A549 (cell line): ENCODE measurements at regions not wholly inside any gene's neighbourhood (a gene's known extent, or its start where the extent isn't known, plus 50 kb on each side); places are given as distances from the start of the nearest gene placed in this dataset.

ENCODE experiments used
- ESRRA ChIP-seq: fragments of 150-350 bp; IDR thresholded peaks from 2 replicates; pipeline ENCODE4 v1.6.1; 2014; ENCODE audit warnings: mild to moderate bottlenecking, low read length, borderline replicate concordance
- GATA3 ChIP-seq: IDR thresholded peaks from 2 replicates; pipeline ENCODE4 v1.6.1; 2012; ENCODE audit warnings: borderline replicate concordance
- POLR2A ChIP-seq: IDR thresholded peaks from 2 replicates; pipeline ENCODE4 v1.6.1; 2012; ENCODE audit warnings: mild to moderate bottlenecking, low read length
- RCOR1 ChIP-seq: fragments of 150-350 bp; IDR thresholded peaks from 2 replicates; pipeline ENCODE4 v1.6.1; 2014; ENCODE audit warnings: antibody characterized with exemption, low read length, low read depth
- TF ChIP-seq, protein P1 (sequence below): fragments of >200 bp; sonication (Bioruptor Twin); formaldehyde crosslinking; IDR thresholded peaks from 3 replicates; pipeline ENCODE4 v1.5.1; 2016

DNA sequence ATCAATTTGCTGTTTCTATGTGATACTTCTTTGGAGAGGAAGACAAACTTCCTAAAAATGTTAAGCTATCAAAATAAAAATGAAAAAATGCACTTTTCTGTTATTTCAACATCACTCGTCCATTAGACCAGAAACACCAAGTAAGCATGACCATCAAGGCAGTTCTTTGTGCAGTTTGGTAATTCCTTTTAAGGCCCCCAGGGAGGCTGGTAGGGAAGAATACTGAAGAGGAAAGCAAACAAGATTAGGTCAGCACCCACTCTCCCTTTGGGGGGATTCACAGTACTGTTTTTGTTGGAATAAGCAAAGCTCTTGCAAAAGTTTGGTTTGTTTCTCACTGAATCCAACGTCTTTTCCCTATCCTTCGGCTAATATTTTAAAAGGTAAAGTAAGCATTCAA lies 206.8 kb upstream of the SLC35B3 start:
- TF ChIP-seq POLR2A (no peak), ESRRA (no peak), RCOR1 (no peak), GATA3 (no peak)
- TF ChIP-seq, protein P1, sequence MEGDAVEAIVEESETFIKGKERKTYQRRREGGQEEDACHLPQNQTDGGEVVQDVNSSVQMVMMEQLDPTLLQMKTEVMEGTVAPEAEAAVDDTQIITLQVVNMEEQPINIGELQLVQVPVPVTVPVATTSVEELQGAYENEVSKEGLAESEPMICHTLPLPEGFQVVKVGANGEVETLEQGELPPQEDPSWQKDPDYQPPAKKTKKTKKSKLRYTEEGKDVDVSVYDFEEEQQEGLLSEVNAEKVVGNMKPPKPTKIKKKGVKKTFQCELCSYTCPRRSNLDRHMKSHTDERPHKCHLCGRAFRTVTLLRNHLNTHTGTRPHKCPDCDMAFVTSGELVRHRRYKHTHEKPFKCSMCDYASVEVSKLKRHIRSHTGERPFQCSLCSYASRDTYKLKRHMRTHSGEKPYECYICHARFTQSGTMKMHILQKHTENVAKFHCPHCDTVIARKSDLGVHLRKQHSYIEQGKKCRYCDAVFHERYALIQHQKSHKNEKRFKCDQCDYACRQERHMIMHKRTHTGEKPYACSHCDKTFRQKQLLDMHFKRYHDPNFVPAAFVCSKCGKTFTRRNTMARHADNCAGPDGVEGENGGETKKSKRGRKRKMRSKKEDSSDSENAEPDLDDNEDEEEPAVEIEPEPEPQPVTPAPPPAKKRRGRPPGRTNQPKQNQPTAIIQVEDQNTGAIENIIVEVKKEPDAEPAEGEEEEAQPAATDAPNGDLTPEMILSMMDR: no peak
